ENCODE measurements at regions not wholly inside any gene's neighbourhood (a gene's known extent, or its start where the extent isn't known, plus 50 kb on each side); places are given as distances from the start of the nearest gene placed in this dataset.

- TF ChIP-seq, protein P1, sequence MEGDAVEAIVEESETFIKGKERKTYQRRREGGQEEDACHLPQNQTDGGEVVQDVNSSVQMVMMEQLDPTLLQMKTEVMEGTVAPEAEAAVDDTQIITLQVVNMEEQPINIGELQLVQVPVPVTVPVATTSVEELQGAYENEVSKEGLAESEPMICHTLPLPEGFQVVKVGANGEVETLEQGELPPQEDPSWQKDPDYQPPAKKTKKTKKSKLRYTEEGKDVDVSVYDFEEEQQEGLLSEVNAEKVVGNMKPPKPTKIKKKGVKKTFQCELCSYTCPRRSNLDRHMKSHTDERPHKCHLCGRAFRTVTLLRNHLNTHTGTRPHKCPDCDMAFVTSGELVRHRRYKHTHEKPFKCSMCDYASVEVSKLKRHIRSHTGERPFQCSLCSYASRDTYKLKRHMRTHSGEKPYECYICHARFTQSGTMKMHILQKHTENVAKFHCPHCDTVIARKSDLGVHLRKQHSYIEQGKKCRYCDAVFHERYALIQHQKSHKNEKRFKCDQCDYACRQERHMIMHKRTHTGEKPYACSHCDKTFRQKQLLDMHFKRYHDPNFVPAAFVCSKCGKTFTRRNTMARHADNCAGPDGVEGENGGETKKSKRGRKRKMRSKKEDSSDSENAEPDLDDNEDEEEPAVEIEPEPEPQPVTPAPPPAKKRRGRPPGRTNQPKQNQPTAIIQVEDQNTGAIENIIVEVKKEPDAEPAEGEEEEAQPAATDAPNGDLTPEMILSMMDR (conservative IDR thresholded peaks at IDR 0.05; ENCODE audit: low read length), result no peak
- TF ChIP-seq EZH2phosphoT487 (IDR thresholded peaks at IDR 0.05; ENCODE audit: borderline replicate concordance, low read depth, low read length), result no peak
These were observed 971.2 kb upstream of the CDH9 start for GRCh38 chr5:28009576-28009975.

All from OCI-LY7 (cell line).